B cell (primary cell): ENCODE measurements at regions not wholly inside any gene's neighbourhood (a gene's known extent, or its start where the extent isn't known, plus 50 kb on each side); places are given as distances from the start of the nearest gene placed in this dataset.

Experiments
- ATAC-seq: fragments of 200-7000 bp; cut with Tn5 transposase; one replicate; pipeline ENCODE4 v1.10.0; 2021; ENCODE audit warnings: low read depth, mild to moderate bottlenecking, moderate number of reproducible peaks, moderate library complexity
- CTCF ChIA-PET: fragments of 350-600 bp; sonication (Branson Sonifier 250); formaldehyde crosslinking; loops from one replicate; lab custom pipeline; 2021; ENCODE audit warnings: antibody characterized with exemption, inconsistent platforms; lab: Charles Lee
- POLR2A ChIA-PET: fragments of 350-600 bp; sonication (Branson Sonifier 250); formaldehyde crosslinking; loops from one replicate; lab custom pipeline; 2021; ENCODE audit warnings: antibody characterized with exemption; lab: Charles Lee
- DNase-seq: peaks from one replicate; pipeline ENCODE4 v3.0.0; 2013
- H2AFZ ChIP-seq: 2 replicates; pipeline ENCODE4 v1.6.1; 2012; ENCODE audit warnings: mild to moderate bottlenecking, low read depth, low read length; ENCODE audit not compliant: insufficient read depth, poor library complexity, severe bottlenecking
- H3K27ac ChIP-seq, 2 donors: 1 replicate in 1 of 2; 2 replicates in 1 of 2; pipeline ENCODE4 v1.5.1; 2012 to 2013; ENCODE audit warnings: low read length in 2 of 2, mild to moderate bottlenecking in 2 of 2, moderate library complexity in 1 of 2
- H3K27me3 ChIP-seq, 4 experiments: fragments of 200-600 bp in 1 of 4; sonication (generic) in 1 of 4; replicated peaks in 1 of 4; 1 replicate in 2 of 4; 2 replicates in 2 of 4; pipeline versions ENCODE4 v1.6.1 to v1.7.0; 2013 to 2016; ENCODE audit warnings: low read length in 3 of 4, mild to moderate bottlenecking in 2 of 4, mixed read lengths in 1 of 4, moderate library complexity in 1 of 4; ENCODE audit not compliant: insufficient read depth in 4 of 4, control insufficient read depth in 3 of 4; ENCODE audit errors: control extremely low read depth in 1 of 4
- H3K36me3 ChIP-seq, 2 experiments: replicated peaks in 1 of 2; 1 replicate in 1 of 2; 2 replicates in 1 of 2; pipeline versions ENCODE4 v1.6.1 to v1.7.1; 2013; ENCODE audit warnings: low read length in 1 of 2; ENCODE audit not compliant: insufficient read depth in 2 of 2, control insufficient read depth in 1 of 2; ENCODE audit errors: control extremely low read depth in 1 of 2, extremely low read depth in 1 of 2
- H3K4me1 ChIP-seq, 2 donors: fragments of 200-600 bp in 1 of 2; sonication (generic) in 1 of 2; 1 replicate in 1 of 2; 2 replicates in 1 of 2; pipeline versions ENCODE4 v1.5.1 to v1.6.1; 2013 to 2017; ENCODE audit warnings: low read length in 2 of 2; ENCODE audit not compliant: control insufficient read depth in 2 of 2, insufficient read depth in 2 of 2
- H3K4me2 ChIP-seq: replicated peaks from 2 replicates; pipeline ENCODE3; 2012; ENCODE audit warnings: mild to moderate bottlenecking, low read depth, low read length; ENCODE audit not compliant: poor library complexity, severe bottlenecking
- H3K4me3 ChIP-seq, 5 experiments: fragments of 200-600 bp in 1 of 5; sonication (generic) in 1 of 5; 1 replicate in 3 of 5; 2 replicates in 2 of 5; pipeline versions ENCODE4 v1.5.1 to v1.7.0; 2011 to 2016; ENCODE audit warnings: low read length in 4 of 5, mild to moderate bottlenecking in 4 of 5, low read depth in 2 of 5, control low read depth in 1 of 5, moderate library complexity in 1 of 5; ENCODE audit not compliant: insufficient read depth in 1 of 5; ENCODE audit errors: control extremely low read depth in 1 of 5, extremely low read depth in 1 of 5
- H3K79me2 ChIP-seq: fragments of 200-600 bp; sonication (generic); one replicate; pipeline ENCODE4 v1.6.0; 2016; ENCODE audit warnings: low read length; ENCODE audit not compliant: control insufficient read depth, insufficient read depth
- H3K9ac ChIP-seq: fragments of 200-600 bp; sonication (generic); 2 replicates; pipeline ENCODE4 v1.6.1; 2017; ENCODE audit warnings: mild to moderate bottlenecking, low read length, moderate library complexity
- H3K9me3 ChIP-seq, 3 donors: one replicate each; pipeline versions ENCODE4 v1.6.1 to v1.7.1; 2013; ENCODE audit warnings: low read length in 2 of 3; ENCODE audit not compliant: control insufficient read depth in 2 of 3, insufficient read depth in 1 of 3; ENCODE audit errors: control extremely low read depth in 1 of 3
- H4K20me1 ChIP-seq: 2 replicates; pipeline ENCODE4 v1.6.0; 2012; ENCODE audit warnings: mild to moderate bottlenecking, low read length; ENCODE audit not compliant: insufficient read depth, control insufficient read depth, poor library complexity, severe bottlenecking
- H3K27ac Mint-ChIP-seq: one replicate; pipeline ENCODE4 v1.8.0; 2021; ENCODE audit warnings: mixed read lengths
- H3K27me3 Mint-ChIP-seq: one replicate; pipeline ENCODE4 v1.8.0; 2021; ENCODE audit warnings: mixed read lengths
- H3K4me1 Mint-ChIP-seq: one replicate; pipeline ENCODE4 v1.8.0; 2021; ENCODE audit warnings: mixed read lengths
- H3K4me3 Mint-ChIP-seq: one replicate; pipeline ENCODE4 v1.8.0; 2021; ENCODE audit warnings: mixed read lengths
- H3K9me3 Mint-ChIP-seq: one replicate; pipeline ENCODE4 v1.8.0; 2022; ENCODE audit warnings: mixed read lengths; ENCODE audit not compliant: insufficient read depth
- EZH2 ChIP-seq: IDR thresholded peaks from 2 replicates; pipeline ENCODE4 v1.6.1; 2012; ENCODE audit warnings: borderline replicate concordance, low read depth, mild to moderate bottlenecking, moderate library complexity, low read length; ENCODE audit not compliant: insufficient read depth, poor library complexity, severe bottlenecking
- WGBS: methylation state at CpG from one replicate; pipeline ENCODE4 v1.1.5; 2013; ENCODE audit warnings: missing lambda C conversion rate; ENCODE audit not compliant: insufficient coverage; 5-methylcytosine and 5-hydroxymethylcytosine counted together
- intact Hi-C: fragments of 100-400 bp; cut with micrococcal nuclease; formaldehyde crosslinking; loops from one replicate; pipeline ENCODE4 v1.10.0; 2022
- TF ChIP-seq, protein P1 (sequence below): fragments of 200-600 bp; IDR thresholded peaks from one replicate; pipeline ENCODE4 v1.8.0; 2022; ENCODE audit warnings: antibody characterized with exemption, mild to moderate bottlenecking

DNA sequence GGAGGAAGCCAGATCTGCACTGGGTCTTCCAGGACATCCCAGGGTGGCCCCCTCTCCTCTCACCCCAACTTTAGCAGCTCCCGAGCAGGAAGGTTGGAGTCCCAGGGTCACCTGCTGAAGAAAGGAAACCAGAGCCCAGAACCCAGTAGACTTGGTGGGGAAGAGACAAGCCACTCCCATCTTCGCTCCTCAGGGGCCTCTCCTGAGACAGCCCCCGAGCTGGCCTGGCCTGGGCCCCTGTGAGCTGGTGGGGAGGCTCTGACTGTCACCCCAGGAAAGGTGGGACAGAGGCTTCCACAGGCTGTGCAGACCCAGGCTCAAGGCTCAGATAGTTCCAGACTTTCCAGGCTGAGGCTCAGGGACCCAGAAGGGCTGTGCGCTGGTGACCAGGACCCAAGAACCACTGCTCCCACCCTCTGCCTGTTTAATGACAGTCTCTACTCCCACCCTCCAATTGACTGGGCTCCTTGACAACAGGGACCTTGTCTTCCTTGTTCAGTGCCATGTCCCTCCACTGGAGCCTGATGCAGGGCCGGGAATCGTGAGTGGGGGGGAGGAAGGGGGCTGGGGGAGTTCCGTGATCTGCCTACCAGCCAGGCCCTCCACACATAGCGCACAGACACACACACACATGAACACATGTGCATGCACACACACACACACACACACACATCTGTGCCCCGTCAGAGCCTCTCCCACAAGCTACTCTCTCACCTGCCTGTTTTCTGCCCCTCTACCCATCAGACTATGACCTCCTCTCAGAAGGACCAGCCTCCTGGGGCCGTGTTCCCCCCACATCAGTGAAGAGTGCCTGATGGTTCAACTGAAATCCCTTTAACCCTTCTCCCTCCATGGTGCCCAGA, 401.2 kb downstream of the MATN1 start:
- TF ChIP-seq EZH2, result no peak
- TF ChIP-seq, protein P1, sequence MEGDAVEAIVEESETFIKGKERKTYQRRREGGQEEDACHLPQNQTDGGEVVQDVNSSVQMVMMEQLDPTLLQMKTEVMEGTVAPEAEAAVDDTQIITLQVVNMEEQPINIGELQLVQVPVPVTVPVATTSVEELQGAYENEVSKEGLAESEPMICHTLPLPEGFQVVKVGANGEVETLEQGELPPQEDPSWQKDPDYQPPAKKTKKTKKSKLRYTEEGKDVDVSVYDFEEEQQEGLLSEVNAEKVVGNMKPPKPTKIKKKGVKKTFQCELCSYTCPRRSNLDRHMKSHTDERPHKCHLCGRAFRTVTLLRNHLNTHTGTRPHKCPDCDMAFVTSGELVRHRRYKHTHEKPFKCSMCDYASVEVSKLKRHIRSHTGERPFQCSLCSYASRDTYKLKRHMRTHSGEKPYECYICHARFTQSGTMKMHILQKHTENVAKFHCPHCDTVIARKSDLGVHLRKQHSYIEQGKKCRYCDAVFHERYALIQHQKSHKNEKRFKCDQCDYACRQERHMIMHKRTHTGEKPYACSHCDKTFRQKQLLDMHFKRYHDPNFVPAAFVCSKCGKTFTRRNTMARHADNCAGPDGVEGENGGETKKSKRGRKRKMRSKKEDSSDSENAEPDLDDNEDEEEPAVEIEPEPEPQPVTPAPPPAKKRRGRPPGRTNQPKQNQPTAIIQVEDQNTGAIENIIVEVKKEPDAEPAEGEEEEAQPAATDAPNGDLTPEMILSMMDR, result no peak
- ATAC-seq (no peak), DNase-seq (no peak)
- Histone ChIP-seq H3K27ac (no peak overlapping the region), H4K20me1 (no peaks in the 10 kb centered on the region), H3K9me3 (no peaks in the 10 kb centered on the region), H2AFZ (no peak overlapping the region), H3K4me3 (no peak overlapping the region), H3K27me3 (peaks cover 0 to 2% (median 0%) of the 10 kb centered on the region in 4 experiments), H3K79me2 (no peaks in the 10 kb centered on the region), H3K4me2 (no peak overlapping the region), H3K4me1 (no peaks in the 10 kb centered on the region), H3K9ac (no peak overlapping the region), H3K36me3 (no peaks in the 10 kb centered on the region)
- no peaks in the 10 kb centered on the region for H3K9me3 Mint-ChIP-seq
- intact Hi-C loops, result no loop called here
- H3K27ac Mint-ChIP-seq, result no peak overlapping the region
- ChIA-PET CTCF (no interaction called here), POLR2A (no interaction called here)
- 80% methylated on average over 4 of the region's 10 CpGs for WGBS
- H3K4me1 Mint-ChIP-seq, result no peaks in the 10 kb centered on the region
- peaks cover 6% of the 10 kb centered on the region for H3K27me3 Mint-ChIP-seq
- no peak overlapping the region for H3K4me3 Mint-ChIP-seq

DNA sequence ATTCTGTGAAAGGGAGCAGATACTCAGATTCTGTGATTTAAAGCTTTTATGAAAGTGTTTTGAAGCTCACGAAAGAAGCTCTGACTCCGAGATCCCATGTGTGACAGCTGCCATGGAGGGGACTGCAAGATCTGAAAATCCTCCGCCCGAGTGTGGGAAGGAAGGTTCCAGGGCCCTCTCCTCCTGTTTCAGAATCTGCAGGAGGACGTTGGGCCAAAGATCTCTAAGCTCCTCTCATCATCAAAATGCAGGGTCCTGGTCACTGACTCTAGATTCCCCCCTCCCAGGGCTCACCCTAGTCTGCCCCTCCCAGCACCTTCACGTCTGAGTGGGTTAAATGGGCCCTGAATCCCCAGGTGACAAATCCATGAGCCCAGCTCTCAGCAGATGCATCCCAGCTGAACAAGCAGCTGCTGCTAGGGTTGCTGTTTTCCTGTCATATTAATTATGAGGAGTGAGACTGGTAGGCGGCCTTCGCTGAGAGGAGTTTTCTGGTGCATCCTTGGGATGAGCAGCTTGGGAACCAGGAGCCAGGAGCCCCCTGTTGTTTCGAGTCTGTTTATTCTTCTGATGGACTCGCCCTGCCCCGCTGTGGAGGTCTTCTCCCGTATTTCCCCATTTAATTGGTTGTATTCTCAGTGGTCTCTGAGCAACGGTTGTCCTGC, 402.0 kb downstream of the MATN1 start:
- H3K9me3 Mint-ChIP-seq, result no peaks in the 10 kb centered on the region

More for the DNA sequence above, 402.0 kb downstream of the MATN1 start:
- H3K4me2 ChIP-seq, result no peak overlapping the region
- H3K9ac ChIP-seq, result no peak overlapping the region
- WGBS, result 63% methylated on average over 10 of the region's 13 CpGs
- no peak overlapping the region for H2AFZ ChIP-seq
- H3K4me3 ChIP-seq, result no peak overlapping the region
- no peaks in the 10 kb centered on the region for H3K4me1 ChIP-seq
- Mint-ChIP-seq H3K4me1 (no peaks in the 10 kb centered on the region), H3K27me3 (peaks cover 7% of the 10 kb centered on the region), H3K27ac (no peak overlapping the region), H3K4me3 (no peak overlapping the region)
- no peak for DNase-seq
- ChIA-PET POLR2A (no interaction called here), CTCF (interaction anchor here (0.5 kb wide), 1 partner anchor 11 kb away, joined by 4 read pairs; no protein-coding TSS in a partner anchor)
- no peaks in the 10 kb centered on the region for H3K79me2 ChIP-seq
- H3K27me3 ChIP-seq, result peaks cover 0 to 2% (median 0%) of the 10 kb centered on the region in 4 experiments
- no peaks in the 10 kb centered on the region for H4K20me1 ChIP-seq
- peaks cover 0 to 1% (median 0%) of the 10 kb centered on the region in 3 donors for H3K9me3 ChIP-seq
- ATAC-seq, result no peak
- H3K36me3 ChIP-seq, result no peaks in the 10 kb centered on the region
- no peak for TF ChIP-seq EZH2
- TF ChIP-seq, protein P1, result no peak
- no peak overlapping the region for H3K27ac ChIP-seq
- intact Hi-C loops, result no loop called here
